ENCODE measurements at regions not wholly inside any gene's neighbourhood (a gene's known extent, or its start where the extent isn't known, plus 50 kb on each side); places are given as distances from the start of the nearest gene placed in this dataset.

GRCh38 chr19:5229778-5230335 lies 110.8 kb downstream of the PTPRS start:
- Histone ChIP-seq H3K4me1 (no peaks in the 10 kb centered on the region), H3K27me3 (ENCODE audit: control insufficient read depth, insufficient read depth, low read length) (no peaks in the 10 kb centered on the region), H3K4me3 (ENCODE audit: low read depth, low read length) (no peak overlapping the region), H3K27ac (no peak overlapping the region), H3K4me2 (ENCODE audit: low read length) (no peak overlapping the region), H3K9ac (no peak overlapping the region), H2AFZ (no peak overlapping the region), H3K79me2 (no peaks in the 10 kb centered on the region), H3K36me3 (ENCODE audit: control insufficient read depth, insufficient read depth, low read length) (no peaks in the 10 kb centered on the region), H3K9me3 (ENCODE audit: control insufficient read depth, low read length) (no peaks in the 10 kb centered on the region)
- TF ChIP-seq CTCF (IDR thresholded peaks at IDR 0.05), result no peak

- no peak overlapping the region for H3K27ac ChIP-seq
- no peak for TF ChIP-seq CTCF (IDR thresholded peaks at IDR 0.05)
- H3K4me3 ChIP-seq (ENCODE audit: low read depth, low read length), result no peak overlapping the region
- H3K9ac ChIP-seq, result no peak overlapping the region
- H3K9me3 ChIP-seq (ENCODE audit: control insufficient read depth, low read length), result no peaks in the 10 kb centered on the region
- no peaks in the 10 kb centered on the region for H3K36me3 ChIP-seq (ENCODE audit: control insufficient read depth, insufficient read depth, low read length)
- H3K79me2 ChIP-seq, result no peaks in the 10 kb centered on the region
- no peak overlapping the region for H2AFZ ChIP-seq
- H3K4me1 ChIP-seq, result no peaks in the 10 kb centered on the region
- no peaks in the 10 kb centered on the region for H3K27me3 ChIP-seq (ENCODE audit: control insufficient read depth, insufficient read depth, low read length)
- H3K4me2 ChIP-seq (ENCODE audit: low read length), result no peak overlapping the region
Observed at GRCh38 chr19:5228932-5229777, 111.5 kb downstream of the PTPRS start.

- Histone ChIP-seq H3K27ac (no peak overlapping the region), H3K9ac (no peak overlapping the region)
- no peak for TF ChIP-seq CTCF (IDR thresholded peaks at IDR 0.05)
Observed at GRCh38 chr19:5228490-5228889, 112.1 kb downstream of the PTPRS start.

GRCh38 chr19:5225486-5226345 lies 114.9 kb downstream of the PTPRS start:
- no peak overlapping the region for H3K4me3 ChIP-seq (ENCODE audit: low read depth, low read length)
- no peaks in the 10 kb centered on the region for H3K4me1 ChIP-seq
- H3K27ac ChIP-seq, result no peak overlapping the region
- H3K27me3 ChIP-seq (ENCODE audit: control insufficient read depth, insufficient read depth, low read length), result no peaks in the 10 kb centered on the region
- H3K4me2 ChIP-seq (ENCODE audit: low read length), result no peak overlapping the region
- no peaks in the 10 kb centered on the region for H3K79me2 ChIP-seq
- no peak overlapping the region for H2AFZ ChIP-seq
- H3K9me3 ChIP-seq (ENCODE audit: control insufficient read depth, low read length), result no peaks in the 10 kb centered on the region
- H3K36me3 ChIP-seq (ENCODE audit: control insufficient read depth, insufficient read depth, low read length), result no peaks in the 10 kb centered on the region
- no peak overlapping the region for H3K9ac ChIP-seq
- peak; percentile 22 for TF ChIP-seq CTCF (IDR thresholded peaks at IDR 0.05)

More at GRCh38 chr19:5228490-5228889, 112.1 kb downstream of the PTPRS start:
- H2AFZ ChIP-seq, result no peak overlapping the region
- H3K4me1 ChIP-seq, result no peaks in the 10 kb centered on the region
- no peaks in the 10 kb centered on the region for H3K79me2 ChIP-seq
- H3K27me3 ChIP-seq (ENCODE audit: control insufficient read depth, insufficient read depth, low read length), result no peaks in the 10 kb centered on the region
- H3K4me3 ChIP-seq (ENCODE audit: low read depth, low read length), result no peak overlapping the region
- H3K4me2 ChIP-seq (ENCODE audit: low read length), result no peak overlapping the region
- no peaks in the 10 kb centered on the region for H3K36me3 ChIP-seq (ENCODE audit: control insufficient read depth, insufficient read depth, low read length)
- no peaks in the 10 kb centered on the region for H3K9me3 ChIP-seq (ENCODE audit: control insufficient read depth, low read length)

Data from parathyroid adenoma (tissue), 2 donors.